Activated T-cell treated with anti-CD3 and anti-CD28 coated beads, Interleukin-2, amount 50 U/mL, for 48 hours (primary cell): ENCODE measurements at regions not wholly inside any gene's neighbourhood (a gene's known extent, or its start where the extent isn't known, plus 50 kb on each side); places are given as distances from the start of the nearest gene placed in this dataset.

Experiments
- DNase-seq, 2 experiments: peaks; one replicate each; pipeline ENCODE4 v3.0.0-alpha.2; 2020

- no peak for DNase-seq
Observed at GRCh38 chr11:80084608-80085007, 643.8 kb upstream of the TENM4 start.

GRCh38 chr11:80083531-80083951 lies 642.7 kb upstream of the TENM4 start:
- DNase-seq, result no peak

DNA sequence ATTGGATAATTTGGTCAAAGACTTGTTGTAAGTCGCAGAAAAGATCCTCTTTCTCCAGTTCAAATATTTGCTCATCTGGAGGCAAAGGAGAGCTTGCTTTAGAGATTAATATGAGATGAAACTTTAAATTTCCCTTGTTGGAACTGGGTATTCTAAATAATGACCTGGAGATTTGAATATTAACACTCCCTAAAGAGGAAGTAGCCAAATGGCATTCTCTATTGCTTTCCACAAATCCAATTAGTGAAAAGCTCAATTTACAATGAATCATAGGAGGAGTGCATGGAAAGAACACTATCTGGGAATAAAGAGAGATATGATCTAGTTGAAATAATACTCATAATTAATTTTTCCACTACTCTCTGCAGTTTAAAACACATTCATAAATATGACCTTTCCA lies 641.6 kb upstream of the TENM4 start:
- no peak for DNase-seq

DNA sequence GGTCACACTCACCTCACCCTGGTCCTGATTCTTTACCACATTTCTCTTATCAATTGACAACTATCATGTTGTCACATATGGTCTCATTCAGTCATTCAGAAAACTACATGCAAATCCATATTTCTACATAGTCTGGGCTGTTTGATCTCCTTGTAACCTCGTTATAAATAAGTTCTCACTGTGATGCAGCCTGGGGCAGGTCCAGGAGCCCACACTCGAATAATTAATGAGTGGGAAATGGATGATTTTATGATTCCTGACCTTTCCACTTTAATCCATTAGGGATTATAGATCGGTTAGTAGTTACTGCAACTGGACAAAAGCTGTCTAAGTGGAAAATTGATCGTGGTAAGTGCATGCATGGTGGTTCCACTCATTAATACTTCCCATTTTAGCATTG lies 636.3 kb upstream of the TENM4 start:
- no peak for DNase-seq

DNA sequence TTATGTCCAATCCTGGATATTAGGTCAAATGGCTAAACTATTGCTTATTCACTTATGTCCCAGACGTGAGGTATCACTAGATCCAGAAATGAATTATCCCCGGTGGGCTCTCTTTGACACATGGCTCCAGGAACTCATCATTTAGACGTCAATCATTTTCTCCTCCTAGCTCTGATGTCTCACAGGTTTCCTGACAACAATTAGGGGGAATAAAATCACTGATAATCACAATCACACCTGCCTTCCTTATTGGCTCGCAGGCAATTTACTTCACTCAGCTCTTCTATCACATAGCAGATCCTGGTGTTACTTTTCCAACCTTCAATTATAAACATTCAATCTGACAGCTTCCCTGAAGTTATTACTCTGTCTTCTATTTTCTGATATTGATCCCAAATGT lies 634.0 kb upstream of the TENM4 start:
- DNase-seq, result no peak

GRCh38 chr11:80066291-80066690 lies 625.5 kb upstream of the TENM4 start:
- no peak for DNase-seq

DNA sequence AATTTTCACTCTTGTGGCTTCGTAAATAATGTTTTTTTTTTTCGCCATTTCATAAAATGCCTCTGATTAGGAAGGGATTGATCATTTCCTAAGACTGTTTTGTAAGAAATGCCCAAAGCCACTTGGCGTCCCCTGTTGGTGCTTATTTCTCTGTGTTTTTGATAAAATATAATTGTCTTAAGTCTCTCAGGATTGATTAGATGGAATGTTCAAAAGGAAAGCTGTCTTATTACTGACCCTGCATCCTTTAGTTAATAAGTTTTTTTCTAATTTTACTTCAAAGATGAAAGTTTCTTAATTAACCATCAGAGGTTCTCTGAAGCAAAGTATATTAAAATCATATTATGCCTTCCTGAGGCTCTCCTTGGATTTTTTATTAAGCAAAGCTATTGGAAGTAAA lies 624.3 kb upstream of the TENM4 start:
- DNase-seq, result no peak

- no peak for DNase-seq
Observed at GRCh38 chr11:80061056-80061455, 620.2 kb upstream of the TENM4 start.

DNA sequence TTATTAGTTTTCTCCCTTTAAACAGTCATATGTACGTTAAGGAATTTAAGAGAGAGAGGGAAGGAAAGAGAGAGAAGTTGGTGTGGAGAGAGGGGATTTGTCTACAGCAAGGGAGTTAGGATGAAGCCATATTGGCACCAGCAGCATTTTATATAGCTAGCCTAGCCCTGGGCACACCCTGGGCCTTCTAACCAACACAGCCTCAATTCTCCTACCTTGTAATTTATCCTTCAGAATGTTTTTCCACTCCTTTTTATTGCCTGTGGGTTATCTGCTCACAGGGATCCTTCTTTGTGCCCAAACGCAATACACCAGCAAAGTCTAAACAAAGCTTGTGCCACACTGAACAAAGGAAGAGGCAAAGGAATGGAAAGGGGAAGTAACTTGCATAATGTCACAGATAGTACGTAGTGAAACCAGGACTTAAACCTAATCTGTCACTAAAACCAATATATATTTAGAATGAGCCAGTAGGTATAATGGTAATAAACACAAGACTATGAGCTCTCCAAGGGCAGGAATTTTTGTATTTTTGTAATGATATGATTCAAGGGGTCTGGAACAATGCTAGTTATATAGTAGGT lies 613.8 kb upstream of the TENM4 start:
- no peak for DNase-seq

GRCh38 chr11:80048513-80048912 lies 607.7 kb upstream of the TENM4 start:
- no peak for DNase-seq

DNA sequence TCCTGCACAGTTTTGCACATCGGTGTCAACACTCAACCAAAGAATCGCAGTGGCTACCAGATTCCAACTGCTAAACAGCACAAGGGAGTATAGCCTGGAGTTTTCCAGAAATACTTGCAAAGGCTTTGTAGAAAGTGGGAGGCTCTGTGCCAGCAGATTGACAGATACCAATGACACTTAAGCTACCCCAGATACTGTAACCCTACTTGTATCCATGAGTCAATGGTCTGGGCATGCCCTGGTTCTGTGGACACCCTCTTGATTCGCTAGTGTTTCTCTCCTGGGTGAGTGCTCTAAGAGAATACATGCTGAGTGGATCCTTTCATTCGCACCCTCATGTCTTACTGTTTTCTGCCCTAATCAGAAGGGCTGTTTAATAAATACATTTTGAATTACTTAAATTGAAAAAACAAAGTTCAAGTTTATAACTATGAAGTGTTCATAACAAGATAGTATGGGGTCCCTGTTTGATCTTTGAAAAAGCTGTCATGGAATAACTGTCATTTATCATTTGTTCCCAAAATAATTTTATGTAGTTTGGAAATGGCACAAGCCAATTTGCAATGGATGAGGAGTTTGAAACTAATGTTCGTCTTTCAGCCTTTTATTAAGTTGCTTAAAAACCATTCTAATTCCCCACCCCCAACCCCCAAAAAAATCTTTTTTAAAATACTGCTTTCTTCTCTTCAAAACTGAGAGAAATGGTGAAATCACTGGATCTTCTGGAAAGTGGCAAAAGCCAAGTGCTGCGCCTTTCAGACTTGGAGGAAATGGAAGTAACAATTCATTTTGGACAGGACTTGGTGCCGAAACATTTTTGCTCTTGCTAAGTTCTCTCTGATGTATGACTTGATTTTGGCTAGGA lies 600.5 kb upstream of the TENM4 start:
- DNase-seq, result no peak

DNA sequence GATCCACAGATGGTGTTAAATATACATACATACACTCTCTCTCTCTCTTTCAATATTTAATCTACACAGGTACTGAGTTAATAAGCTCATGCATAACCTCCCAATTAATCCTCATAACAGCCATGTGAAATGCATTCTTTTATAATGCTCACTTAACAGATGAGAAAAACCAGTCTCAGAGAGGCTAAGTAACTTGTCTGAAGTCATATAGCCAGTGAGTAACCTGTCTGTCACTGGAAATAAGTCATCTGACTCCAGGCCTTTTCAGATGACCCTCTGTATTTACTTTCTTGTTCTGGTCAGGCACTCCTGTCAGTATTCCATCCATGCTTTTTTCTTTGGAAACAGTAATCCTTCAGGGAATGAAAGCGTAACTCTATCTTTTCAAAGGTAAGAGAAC lies 594.0 kb upstream of the TENM4 start:
- no peak for DNase-seq

DNA sequence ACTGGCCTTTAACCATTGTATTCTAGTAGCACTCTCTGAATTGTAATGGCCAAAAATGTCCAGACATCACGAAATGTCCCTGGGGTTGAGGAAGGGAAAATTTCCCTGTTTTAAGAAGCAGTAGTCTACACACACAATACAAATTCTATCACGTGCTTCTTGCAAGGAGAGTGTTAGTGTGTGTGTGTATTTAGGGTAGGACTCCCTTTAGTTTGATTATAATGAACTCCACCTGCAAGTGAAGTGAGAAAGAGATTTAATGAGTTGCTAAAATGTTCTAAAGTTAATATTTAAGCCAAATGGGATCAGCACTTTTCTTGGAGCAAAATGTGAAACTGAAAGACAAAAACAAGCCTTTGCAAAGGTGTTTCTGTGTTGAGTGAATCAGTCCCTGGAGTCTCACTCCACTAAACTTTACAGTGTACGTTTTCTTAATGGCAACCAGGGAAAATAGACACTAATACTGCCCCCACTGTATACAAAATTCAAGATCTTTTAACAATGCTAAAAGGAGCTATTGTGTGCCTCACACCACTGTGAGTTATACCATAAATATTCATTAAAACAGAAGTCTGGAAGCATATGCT lies 590.3 kb upstream of the TENM4 start:
- no peak for DNase-seq

DNA sequence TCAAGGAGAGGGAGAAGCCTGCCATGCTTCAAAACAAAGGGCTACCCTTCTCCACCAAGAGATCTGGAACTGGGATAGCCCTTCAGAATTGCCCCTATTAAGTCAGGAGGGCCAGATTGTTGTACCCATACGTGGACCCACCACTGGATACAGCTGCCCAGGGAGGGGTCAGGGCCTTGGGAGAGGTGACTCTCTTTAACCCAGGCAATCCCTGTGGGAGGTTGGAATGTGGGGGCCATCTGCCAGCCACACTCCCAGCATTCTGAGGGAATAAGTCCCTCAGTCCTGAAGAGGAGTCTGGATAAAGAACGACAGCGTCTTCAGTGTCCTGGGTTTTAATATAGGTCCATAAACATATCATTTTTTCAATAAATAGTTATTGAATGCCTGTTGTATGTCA lies 588.2 kb upstream of the TENM4 start:
- no peak for DNase-seq

DNA sequence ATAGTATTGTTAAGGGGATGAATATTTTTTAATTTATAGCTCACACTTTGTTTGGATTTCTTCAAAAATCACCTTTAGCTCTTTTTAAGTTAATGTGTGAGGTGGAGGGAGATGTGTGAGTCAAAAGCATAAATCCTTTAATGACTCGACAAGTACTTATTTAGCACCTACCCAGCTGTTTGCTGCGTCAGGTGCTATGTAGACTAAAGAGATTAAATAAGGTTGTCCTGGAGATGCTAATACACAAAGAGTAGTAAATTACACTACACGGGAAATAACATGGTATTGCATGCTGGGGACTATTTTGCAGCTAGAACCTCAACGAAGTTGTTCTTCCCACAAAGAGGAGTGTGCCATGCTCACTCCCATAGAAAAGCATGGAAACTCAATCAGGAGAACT lies 583.3 kb upstream of the TENM4 start:
- DNase-seq, result no peak

DNA sequence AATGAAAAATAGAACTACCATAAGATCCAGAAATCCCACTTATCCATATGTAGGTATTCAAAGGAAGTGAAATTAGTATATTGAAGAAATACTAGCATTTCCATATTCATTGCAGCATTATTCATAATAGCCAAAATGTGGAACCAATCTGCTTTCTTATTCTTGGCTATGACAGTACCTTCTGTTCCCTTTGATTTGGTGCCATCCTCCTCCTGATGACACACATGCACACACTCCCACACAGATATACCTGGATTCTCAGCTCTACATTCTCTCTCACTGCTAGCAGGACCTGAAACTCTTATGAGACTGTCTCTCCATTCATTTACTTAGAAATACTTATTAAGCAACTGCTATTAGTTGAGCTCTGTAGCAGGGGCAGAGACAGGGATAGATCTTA lies 582.6 kb upstream of the TENM4 start:
- no peak for DNase-seq

- no peak for DNase-seq
Observed at GRCh38 chr11:80010536-80010935, 569.7 kb upstream of the TENM4 start.

DNA sequence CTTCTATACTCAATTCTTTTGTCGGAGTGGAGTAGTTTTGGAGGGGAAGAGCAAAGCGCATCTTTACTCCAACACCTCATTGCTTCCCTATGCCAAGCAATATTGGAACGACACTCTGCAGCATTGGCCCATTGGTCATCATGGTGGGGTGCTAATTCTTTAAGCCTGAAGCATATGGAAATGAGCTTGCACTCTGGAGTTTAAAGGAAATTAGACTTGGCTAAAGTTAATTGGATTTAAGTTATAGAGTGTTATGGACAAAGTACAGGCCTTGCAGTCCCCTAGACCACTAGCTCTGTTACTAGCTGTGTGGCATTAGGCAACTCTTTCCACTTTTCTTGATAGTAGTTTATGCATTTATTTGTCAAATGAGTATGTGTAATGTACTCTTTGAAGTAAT lies 568.3 kb upstream of the TENM4 start:
- no peak for DNase-seq

GRCh38 chr11:80007616-80008015 lies 566.8 kb upstream of the TENM4 start:
- DNase-seq, result no peak

DNA sequence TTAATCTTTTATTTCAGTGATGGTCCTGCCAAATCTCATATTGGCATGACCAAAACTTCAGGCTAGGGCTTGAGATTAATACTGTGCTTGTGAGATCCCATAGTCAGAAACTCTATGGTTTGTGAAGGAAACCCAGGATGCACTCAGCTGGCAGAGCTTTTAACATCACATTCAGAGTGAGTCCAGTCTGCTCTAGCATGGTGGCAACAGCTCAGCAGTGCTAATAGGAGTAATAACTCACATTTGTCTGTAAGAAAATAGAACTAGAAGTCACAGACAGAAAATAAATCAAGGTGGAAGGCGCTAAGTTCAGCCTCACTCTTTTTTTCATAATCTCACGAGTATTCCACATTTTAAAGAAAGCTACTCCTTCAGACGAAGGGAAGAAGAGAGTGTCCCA lies 549.3 kb upstream of the TENM4 start:
- DNase-seq, result no peak

DNA sequence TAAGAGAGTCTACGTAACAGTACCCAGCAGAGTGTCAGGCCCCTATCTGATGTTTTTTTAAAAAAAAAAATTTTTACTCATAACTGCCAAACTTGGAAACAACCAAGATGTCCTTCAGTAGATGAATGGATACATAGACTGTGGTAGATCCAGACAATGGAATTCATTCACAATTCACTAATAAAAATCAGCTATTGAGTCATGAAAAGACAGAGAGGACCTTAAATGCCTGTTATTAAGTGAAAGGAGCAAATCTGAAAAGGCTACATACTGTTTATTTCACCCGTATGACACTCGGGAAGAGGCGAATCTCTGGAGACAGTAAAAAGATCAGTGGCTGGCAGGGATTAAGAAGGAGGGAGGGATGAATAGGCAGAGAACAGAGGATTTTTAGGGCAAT lies 541.4 kb upstream of the TENM4 start:
- DNase-seq, result no peak

- DNase-seq, result no peak
Observed at GRCh38 chr11:79980916-79981315, 540.1 kb upstream of the TENM4 start.

DNA sequence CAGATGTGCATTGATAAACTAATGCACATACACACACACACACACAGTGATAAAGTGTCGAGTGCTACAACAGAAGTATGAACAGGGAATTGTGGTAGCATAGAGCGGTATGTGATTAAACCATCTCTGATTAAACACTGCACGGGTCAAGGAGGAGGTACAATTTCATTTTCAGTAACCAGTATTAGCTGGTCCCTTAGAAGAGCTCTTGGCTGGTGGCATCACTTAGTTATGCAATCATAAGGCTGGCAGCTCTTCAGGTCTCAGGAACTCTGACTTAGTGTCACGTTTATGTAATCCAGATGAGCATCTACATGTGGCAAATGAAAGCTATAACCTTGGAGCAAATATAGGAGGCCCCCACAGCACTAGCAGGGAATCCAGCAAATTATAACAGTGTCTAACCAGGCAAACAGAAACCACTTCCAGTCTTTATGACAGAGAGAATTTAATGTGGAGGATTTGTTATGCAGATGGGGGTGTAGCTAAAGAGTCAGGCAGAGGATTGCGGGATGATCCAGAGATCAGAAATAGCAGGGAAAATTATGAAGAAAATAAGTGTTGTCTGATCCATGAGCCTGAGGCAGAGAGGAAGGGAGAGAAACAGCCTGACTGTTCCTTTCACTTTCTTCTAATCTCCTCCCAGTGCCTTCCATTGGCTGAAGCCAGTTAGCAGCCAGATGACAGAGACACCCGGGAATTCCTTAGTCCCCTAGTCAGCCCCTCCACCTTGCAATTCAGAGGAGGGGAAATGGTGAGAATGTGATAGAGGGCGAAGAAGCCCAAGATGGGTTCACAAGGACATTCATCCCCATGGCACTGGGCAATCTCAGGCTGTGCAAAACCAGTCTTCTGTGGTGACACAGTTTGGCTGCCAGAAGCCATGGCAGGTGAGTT lies 533.1 kb upstream of the TENM4 start:
- no peak for DNase-seq
